B cell (primary cell): ENCODE measurements at regions not wholly inside any gene's neighbourhood (a gene's known extent, or its start where the extent isn't known, plus 50 kb on each side); places are given as distances from the start of the nearest gene placed in this dataset.

ENCODE experiments used
- ATAC-seq: fragments of 200-7000 bp; cut with Tn5 transposase; one replicate; pipeline ENCODE4 v1.10.0; 2021; ENCODE audit warnings: low read depth, mild to moderate bottlenecking, moderate number of reproducible peaks, moderate library complexity
- CTCF ChIA-PET: fragments of 350-600 bp; sonication (Branson Sonifier 250); formaldehyde crosslinking; loops from one replicate; lab custom pipeline; 2021; ENCODE audit warnings: antibody characterized with exemption, inconsistent platforms; lab: Charles Lee
- POLR2A ChIA-PET: fragments of 350-600 bp; sonication (Branson Sonifier 250); formaldehyde crosslinking; loops from one replicate; lab custom pipeline; 2021; ENCODE audit warnings: antibody characterized with exemption; lab: Charles Lee
- DNase-seq: peaks from one replicate; pipeline ENCODE4 v3.0.0; 2013
- H2AFZ ChIP-seq: 2 replicates; pipeline ENCODE4 v1.6.1; 2012; ENCODE audit warnings: mild to moderate bottlenecking, low read depth, low read length; ENCODE audit not compliant: insufficient read depth, poor library complexity, severe bottlenecking
- H3K27ac ChIP-seq, 2 donors: 1 replicate in 1 of 2; 2 replicates in 1 of 2; pipeline ENCODE4 v1.5.1; 2012 to 2013; ENCODE audit warnings: low read length in 2 of 2, mild to moderate bottlenecking in 2 of 2, moderate library complexity in 1 of 2
- H3K27me3 ChIP-seq, 4 experiments: fragments of 200-600 bp in 1 of 4; sonication (generic) in 1 of 4; replicated peaks in 1 of 4; 1 replicate in 2 of 4; 2 replicates in 2 of 4; pipeline versions ENCODE4 v1.6.1 to v1.7.0; 2013 to 2016; ENCODE audit warnings: low read length in 3 of 4, mild to moderate bottlenecking in 2 of 4, mixed read lengths in 1 of 4, moderate library complexity in 1 of 4; ENCODE audit not compliant: insufficient read depth in 4 of 4, control insufficient read depth in 3 of 4; ENCODE audit errors: control extremely low read depth in 1 of 4
- H3K36me3 ChIP-seq, 2 experiments: replicated peaks in 1 of 2; 1 replicate in 1 of 2; 2 replicates in 1 of 2; pipeline versions ENCODE4 v1.6.1 to v1.7.1; 2013; ENCODE audit warnings: low read length in 1 of 2; ENCODE audit not compliant: insufficient read depth in 2 of 2, control insufficient read depth in 1 of 2; ENCODE audit errors: control extremely low read depth in 1 of 2, extremely low read depth in 1 of 2
- H3K4me1 ChIP-seq, 2 donors: fragments of 200-600 bp in 1 of 2; sonication (generic) in 1 of 2; 1 replicate in 1 of 2; 2 replicates in 1 of 2; pipeline versions ENCODE4 v1.5.1 to v1.6.1; 2013 to 2017; ENCODE audit warnings: low read length in 2 of 2; ENCODE audit not compliant: control insufficient read depth in 2 of 2, insufficient read depth in 2 of 2
- H3K4me2 ChIP-seq: replicated peaks from 2 replicates; pipeline ENCODE3; 2012; ENCODE audit warnings: mild to moderate bottlenecking, low read depth, low read length; ENCODE audit not compliant: poor library complexity, severe bottlenecking
- H3K4me3 ChIP-seq, 5 experiments: fragments of 200-600 bp in 1 of 5; sonication (generic) in 1 of 5; 1 replicate in 3 of 5; 2 replicates in 2 of 5; pipeline versions ENCODE4 v1.5.1 to v1.7.0; 2011 to 2016; ENCODE audit warnings: low read length in 4 of 5, mild to moderate bottlenecking in 4 of 5, low read depth in 2 of 5, control low read depth in 1 of 5, moderate library complexity in 1 of 5; ENCODE audit not compliant: insufficient read depth in 1 of 5; ENCODE audit errors: control extremely low read depth in 1 of 5, extremely low read depth in 1 of 5
- H3K79me2 ChIP-seq: fragments of 200-600 bp; sonication (generic); one replicate; pipeline ENCODE4 v1.6.0; 2016; ENCODE audit warnings: low read length; ENCODE audit not compliant: control insufficient read depth, insufficient read depth
- H3K9ac ChIP-seq: fragments of 200-600 bp; sonication (generic); 2 replicates; pipeline ENCODE4 v1.6.1; 2017; ENCODE audit warnings: mild to moderate bottlenecking, low read length, moderate library complexity
- H3K9me3 ChIP-seq, 3 donors: one replicate each; pipeline versions ENCODE4 v1.6.1 to v1.7.1; 2013; ENCODE audit warnings: low read length in 2 of 3; ENCODE audit not compliant: control insufficient read depth in 2 of 3, insufficient read depth in 1 of 3; ENCODE audit errors: control extremely low read depth in 1 of 3
- H4K20me1 ChIP-seq: 2 replicates; pipeline ENCODE4 v1.6.0; 2012; ENCODE audit warnings: mild to moderate bottlenecking, low read length; ENCODE audit not compliant: insufficient read depth, control insufficient read depth, poor library complexity, severe bottlenecking
- H3K27ac Mint-ChIP-seq: one replicate; pipeline ENCODE4 v1.8.0; 2021; ENCODE audit warnings: mixed read lengths
- H3K27me3 Mint-ChIP-seq: one replicate; pipeline ENCODE4 v1.8.0; 2021; ENCODE audit warnings: mixed read lengths
- H3K4me1 Mint-ChIP-seq: one replicate; pipeline ENCODE4 v1.8.0; 2021; ENCODE audit warnings: mixed read lengths
- H3K4me3 Mint-ChIP-seq: one replicate; pipeline ENCODE4 v1.8.0; 2021; ENCODE audit warnings: mixed read lengths
- H3K9me3 Mint-ChIP-seq: one replicate; pipeline ENCODE4 v1.8.0; 2022; ENCODE audit warnings: mixed read lengths; ENCODE audit not compliant: insufficient read depth
- CTCF ChIP-seq: fragments of 200-600 bp; IDR thresholded peaks from one replicate; pipeline ENCODE4 v1.8.0; 2022; ENCODE audit warnings: antibody characterized with exemption, mild to moderate bottlenecking
- EZH2 ChIP-seq: IDR thresholded peaks from 2 replicates; pipeline ENCODE4 v1.6.1; 2012; ENCODE audit warnings: borderline replicate concordance, low read depth, mild to moderate bottlenecking, moderate library complexity, low read length; ENCODE audit not compliant: insufficient read depth, poor library complexity, severe bottlenecking
- WGBS: methylation state at CpG from one replicate; pipeline ENCODE4 v1.1.5; 2013; ENCODE audit warnings: missing lambda C conversion rate; ENCODE audit not compliant: insufficient coverage; 5-methylcytosine and 5-hydroxymethylcytosine counted together
- intact Hi-C: fragments of 100-400 bp; cut with micrococcal nuclease; formaldehyde crosslinking; loops from one replicate; pipeline ENCODE4 v1.10.0; 2022

GRCh38 chr1:4551706-4552105, 102.7 kb upstream of the AJAP1 start:
- 74% methylated on average over 3 of the region's 6 CpGs for WGBS

GRCh38 chr1:4553761-4554160, 100.6 kb upstream of the AJAP1 start:
- DNase-seq = no peak
- no peaks in the 10 kb centered on the region for H4K20me1 ChIP-seq
- H3K36me3 ChIP-seq = no peaks in the 10 kb centered on the region
- H3K79me2 ChIP-seq = no peaks in the 10 kb centered on the region
- no peak overlapping the region for H2AFZ ChIP-seq
- no peak overlapping the region for H3K4me3 ChIP-seq
- H3K27ac ChIP-seq = no peak overlapping the region
- intact Hi-C loops = no loop called here
- Mint-ChIP-seq H3K4me1 (no peaks in the 10 kb centered on the region), H3K27me3 (peaks cover 14% of the 10 kb centered on the region), H3K4me3 (no peak overlapping the region), H3K27ac (no peak overlapping the region), H3K9me3 (no peaks in the 10 kb centered on the region)
- POLR2A ChIA-PET = no interaction called here
- TF ChIP-seq CTCF (no peak), EZH2 (no peak)
- no peak for ATAC-seq
- no peak overlapping the region for H3K4me2 ChIP-seq
- no peaks in the 10 kb centered on the region for H3K27me3 ChIP-seq
- no peak overlapping the region for H3K9ac ChIP-seq
- WGBS = 56% methylated on average over 4 of the region's 4 CpGs
- CTCF ChIA-PET = no interaction called here
- H3K4me1 ChIP-seq = no peaks in the 10 kb centered on the region
- peaks cover 0 to 4% (median 0%) of the 10 kb centered on the region in 3 donors for H3K9me3 ChIP-seq

More at GRCh38 chr1:4551706-4552105, 102.7 kb upstream of the AJAP1 start:
- ATAC-seq (no peak), DNase-seq (no peak)
- ChIA-PET POLR2A (no interaction called here), CTCF (no interaction called here)
- Mint-ChIP-seq H3K4me1 (no peaks in the 10 kb centered on the region), H3K27ac (no peak overlapping the region), H3K27me3 (peaks cover 12% of the 10 kb centered on the region), H3K9me3 (no peaks in the 10 kb centered on the region), H3K4me3 (no peak overlapping the region)
- Histone ChIP-seq H4K20me1 (no peaks in the 10 kb centered on the region), H3K4me2 (no peak overlapping the region), H3K36me3 (no peaks in the 10 kb centered on the region), H3K9me3 (peaks cover 0 to 4% (median 0%) of the 10 kb centered on the region in 3 donors), H3K27ac (no peak overlapping the region), H2AFZ (no peak overlapping the region), H3K27me3 (no peaks in the 10 kb centered on the region), H3K9ac (no peak overlapping the region), H3K79me2 (no peaks in the 10 kb centered on the region), H3K4me1 (no peaks in the 10 kb centered on the region), H3K4me3 (no peak overlapping the region)
- intact Hi-C loops = no loop called here
- TF ChIP-seq EZH2 (no peak), CTCF (no peak)
